GM19438 (cell line): ENCODE measurements at regions not wholly inside any gene's neighbourhood (a gene's known extent, or its start where the extent isn't known, plus 50 kb on each side); places are given as distances from the start of the nearest gene placed in this dataset.

Experiments
- ATAC-seq: cut with Tn5 transposase; IDR thresholded peaks from one replicate; pipeline ENCODE4 v1.9.1; 2021; ENCODE audit warnings: low read depth; ENCODE audit not compliant: unreplicated experiment

- no peak for ATAC-seq
Observed at GRCh38 chrX:113947548-113947947, 636.3 kb upstream of the HTR2C start.

- ATAC-seq: no peak
Observed at GRCh38 chrX:113935518-113935917, 648.4 kb upstream of the HTR2C start.

GRCh38 chrX:113933931-113934330 lies 650.0 kb upstream of the HTR2C start:
- ATAC-seq: no peak

GRCh38 chrX:113929004-113929403 lies 654.9 kb upstream of the HTR2C start:
- ATAC-seq: no peak

- ATAC-seq: no peak
Observed at GRCh38 chrX:113920661-113921060, 663.2 kb upstream of the HTR2C start.

GRCh38 chrX:113919387-113919786 lies 664.5 kb upstream of the HTR2C start:
- no peak for ATAC-seq

- no peak for ATAC-seq
Observed at GRCh38 chrX:113906168-113906567, 677.7 kb upstream of the HTR2C start.

- ATAC-seq: no peak
Observed at GRCh38 chrX:113892891-113893290, 691.0 kb upstream of the HTR2C start.

- ATAC-seq: no peak
Observed at GRCh38 chrX:113892401-113892800, 691.5 kb upstream of the HTR2C start.

- ATAC-seq: no peak
Observed at GRCh38 chrX:113873056-113873455, 710.8 kb upstream of the HTR2C start.

- ATAC-seq: no peak
Observed at GRCh38 chrX:113868711-113869110, 715.2 kb upstream of the HTR2C start.

- ATAC-seq: no peak
Observed at GRCh38 chrX:113868177-113868576, 715.7 kb upstream of the HTR2C start.

GRCh38 chrX:113849408-113849807 lies 734.5 kb upstream of the HTR2C start:
- ATAC-seq: no peak

- no peak for ATAC-seq
Observed at GRCh38 chrX:113833096-113834055, 750.5 kb upstream of the HTR2C start.

- ATAC-seq: no peak
Observed at GRCh38 chrX:113828470-113828869, 755.4 kb upstream of the HTR2C start.

- ATAC-seq: no peak
Observed at GRCh38 chrX:113818346-113818745, 765.5 kb upstream of the HTR2C start.

GRCh38 chrX:113804819-113805218 lies 779.1 kb upstream of the HTR2C start:
- ATAC-seq: no peak

GRCh38 chrX:113804291-113804690 lies 779.6 kb upstream of the HTR2C start:
- ATAC-seq: no peak

GRCh38 chrX:113802837-113803236 lies 781.0 kb upstream of the HTR2C start:
- ATAC-seq: no peak

GRCh38 chrX:113800955-113801354 lies 782.9 kb upstream of the HTR2C start:
- ATAC-seq: no peak

GRCh38 chrX:113793563-113793962 lies 790.3 kb upstream of the HTR2C start:
- no peak for ATAC-seq

- ATAC-seq: no peak
Observed at GRCh38 chrX:113790987-113791386, 792.9 kb upstream of the HTR2C start.
